Activated T-helper 1 cell treated with anti-CD3 and anti-CD28 coated beads, Interleukin-2, amount 50 U/mL, for 16 hours (primary cell): ENCODE measurements at regions not wholly inside any gene's neighbourhood (a gene's known extent, or its start where the extent isn't known, plus 50 kb on each side); places are given as distances from the start of the nearest gene placed in this dataset.
"Not testable (repeated sequence)": the region's sequence is repeated elsewhere in the genome, so short reads cannot be mapped to it uniquely, and the experiment has no call there.

Experiments used
- DNase-seq, 2 donors: peaks; one replicate each; pipeline ENCODE4 v3.0.0-alpha.2; 2020; ENCODE audit warnings: low read depth in 1 of 2, low spot score in 1 of 2

DNA sequence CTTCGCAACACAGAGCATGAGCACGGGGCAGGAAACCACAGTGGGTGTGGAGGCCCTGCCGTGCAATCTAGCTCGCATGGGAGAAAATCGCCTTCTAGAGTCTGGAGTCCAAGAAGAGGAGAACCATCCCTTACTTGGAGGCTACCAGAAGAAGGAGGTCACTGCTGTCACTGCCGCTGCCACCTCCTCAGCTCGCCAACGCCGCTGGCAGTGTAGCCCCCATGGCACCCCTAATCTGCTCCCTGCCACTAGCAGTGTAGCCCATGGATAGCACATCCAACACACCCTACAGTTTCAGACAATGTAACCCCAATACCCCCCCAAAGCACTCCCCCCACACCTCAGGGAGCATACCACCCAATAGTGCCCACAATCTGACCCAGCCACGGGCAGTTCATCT is 438.0 kb upstream of the ZNF337 start:
- DNase-seq, result no peak

DNA sequence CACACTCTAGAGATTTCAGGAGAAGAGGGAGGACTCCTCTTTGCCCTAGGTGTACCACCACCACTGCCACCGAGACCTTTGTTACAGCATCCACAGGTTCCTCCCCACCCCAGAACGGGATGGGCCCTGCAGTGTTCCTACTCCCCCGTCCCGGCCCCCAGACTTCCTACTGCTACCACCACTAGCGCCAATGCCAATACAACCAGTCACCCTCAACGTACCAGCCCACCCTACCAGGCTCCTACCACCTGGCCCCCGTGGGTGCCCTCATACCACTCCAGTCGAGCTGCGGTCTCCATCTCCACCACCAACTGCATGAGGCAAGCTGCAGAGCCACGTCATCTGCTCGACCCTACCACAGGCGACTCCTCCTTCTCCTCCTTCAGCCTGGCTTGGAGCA is 437.1 kb upstream of the ZNF337 start:
- not testable (repeated sequence) for DNase-seq

DNA sequence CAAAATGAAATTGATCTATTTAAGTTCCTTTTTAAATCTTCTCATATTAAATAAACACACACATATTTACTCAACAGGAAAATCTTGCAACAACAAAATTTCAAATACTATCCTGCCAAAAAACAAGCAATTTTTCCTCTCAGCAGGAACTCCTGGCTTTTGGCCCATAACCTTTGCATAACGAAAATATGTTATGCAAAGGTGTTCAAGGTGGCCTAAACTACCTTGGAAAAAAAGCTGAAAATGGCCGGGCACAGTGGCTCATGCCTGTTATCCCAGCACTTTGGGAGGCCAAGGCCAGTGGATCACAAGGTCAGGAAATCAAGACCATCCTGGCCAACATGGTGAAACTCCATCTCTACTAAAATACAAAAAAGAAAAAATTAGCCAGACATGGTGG is 424.3 kb upstream of the ZNF337 start:
- DNase-seq, result not testable (repeated sequence)

DNA sequence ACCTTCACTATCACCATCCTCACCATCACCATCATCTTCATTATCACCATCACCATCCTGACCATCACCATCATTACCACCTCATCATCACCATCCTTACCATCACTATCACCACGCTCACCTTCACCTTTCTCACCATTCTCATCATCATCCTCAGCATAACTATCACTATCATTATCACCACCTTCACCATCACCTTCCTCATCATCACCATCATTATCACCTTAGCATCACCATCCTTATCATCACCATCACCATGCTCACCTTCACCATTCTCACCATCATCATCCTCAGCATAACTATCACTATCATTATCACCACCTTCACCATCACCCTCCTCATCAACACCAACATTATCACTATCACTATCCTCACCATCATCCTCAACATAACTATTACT is 397.8 kb upstream of the ZNF337 start:
- not testable (repeated sequence) for DNase-seq

DNA sequence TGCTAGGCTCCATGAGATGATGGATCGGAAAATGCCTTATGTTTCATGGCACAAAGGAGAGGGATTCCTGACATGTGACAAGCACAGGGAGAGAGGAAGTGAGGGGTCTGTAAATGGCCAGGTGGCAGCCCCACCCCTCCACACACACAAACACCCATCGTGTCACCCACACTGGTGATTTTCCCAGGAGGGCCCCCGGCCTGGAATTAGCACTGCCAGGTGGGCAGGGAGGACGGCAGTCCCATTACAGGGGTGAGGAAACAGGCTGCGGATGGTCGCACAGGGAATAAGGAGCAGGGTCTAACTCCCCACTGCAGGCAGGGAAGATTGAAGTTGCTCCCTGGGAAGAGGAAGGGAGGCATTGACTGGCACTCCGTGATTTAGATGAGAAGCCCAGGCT is 395.3 kb upstream of the ZNF337 start:
- not testable (repeated sequence) for DNase-seq

DNA sequence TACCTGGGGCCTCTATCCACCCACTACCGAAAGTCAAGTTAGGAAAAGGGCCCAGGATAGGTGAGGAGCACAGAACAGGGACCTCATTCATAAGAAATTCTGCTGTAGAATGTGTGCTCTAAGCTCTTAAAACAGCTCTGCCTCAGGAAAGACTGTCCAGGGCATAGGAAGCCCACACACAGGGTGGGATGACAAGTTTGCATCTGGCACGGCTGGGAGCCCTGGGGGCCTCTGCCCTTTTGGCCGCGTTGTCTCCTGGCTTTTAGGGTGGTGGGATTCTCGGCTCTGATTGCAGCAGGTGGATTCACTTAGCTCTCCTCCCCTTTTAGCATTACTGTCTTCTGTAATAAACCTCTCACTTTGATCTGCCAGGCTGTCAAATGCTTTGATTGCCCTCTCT is 389.5 kb upstream of the ZNF337 start:
- not testable (repeated sequence) for DNase-seq

DNA sequence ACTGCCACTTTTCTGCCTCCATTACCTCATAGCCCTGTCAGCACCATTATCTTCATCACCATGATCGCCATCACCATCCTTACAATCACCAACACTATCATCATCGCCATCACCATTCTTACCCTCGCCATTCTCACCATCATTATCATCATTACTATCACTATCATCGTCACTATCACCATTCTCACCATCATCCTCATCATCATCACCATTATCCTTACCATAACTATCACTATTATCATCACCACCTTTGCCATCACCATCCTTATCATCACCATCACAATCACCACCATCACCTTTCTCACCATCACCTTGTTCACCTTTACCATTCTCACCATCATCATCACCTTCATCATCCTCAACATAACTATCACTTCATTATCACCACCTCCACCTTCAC is 377.3 kb upstream of the ZNF337 start:
- DNase-seq, result not testable (repeated sequence)

DNA sequence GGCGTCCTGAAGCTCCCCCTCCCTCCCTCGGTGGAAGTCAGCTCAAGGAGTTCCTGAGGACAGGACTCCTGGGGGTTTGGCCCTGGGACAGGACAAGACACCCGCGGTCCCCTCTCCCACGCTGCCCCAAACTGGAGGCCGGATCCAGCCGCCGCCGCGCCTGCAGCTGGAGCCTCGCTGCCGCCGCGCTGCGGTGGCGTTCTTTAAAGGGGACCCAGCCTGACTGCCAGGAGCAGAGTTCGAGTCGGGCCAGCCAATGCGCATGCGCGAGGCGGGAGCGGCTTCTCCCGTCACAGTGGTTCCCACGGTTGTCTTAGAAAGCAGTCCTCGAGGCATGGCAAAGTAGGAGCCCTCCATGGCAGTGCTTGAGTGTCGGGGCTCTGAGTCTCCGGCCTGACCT is 362.7 kb upstream of the ZNF337 start:
- not testable (repeated sequence) for DNase-seq

DNA sequence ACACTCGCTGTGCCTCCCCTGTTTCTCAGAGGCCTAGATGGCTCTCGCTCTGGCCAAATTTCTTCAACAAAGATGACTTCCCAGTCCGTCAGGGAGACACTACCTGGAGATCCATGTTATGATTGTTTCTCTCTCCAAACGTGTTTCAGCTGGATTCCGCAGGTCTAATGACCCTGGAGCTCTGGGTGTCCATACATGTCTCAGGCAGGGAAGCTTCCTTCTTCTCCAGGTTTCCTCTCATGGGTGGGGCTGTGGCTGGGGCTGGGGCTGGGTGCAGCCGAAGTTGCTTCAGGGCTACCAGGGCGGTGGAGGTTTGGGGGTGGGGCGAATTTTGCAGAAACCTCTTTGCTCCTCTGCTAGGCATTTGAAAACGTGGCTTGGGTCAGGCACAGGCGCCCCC is 361.8 kb upstream of the ZNF337 start:
- DNase-seq, result not testable (repeated sequence)

DNA sequence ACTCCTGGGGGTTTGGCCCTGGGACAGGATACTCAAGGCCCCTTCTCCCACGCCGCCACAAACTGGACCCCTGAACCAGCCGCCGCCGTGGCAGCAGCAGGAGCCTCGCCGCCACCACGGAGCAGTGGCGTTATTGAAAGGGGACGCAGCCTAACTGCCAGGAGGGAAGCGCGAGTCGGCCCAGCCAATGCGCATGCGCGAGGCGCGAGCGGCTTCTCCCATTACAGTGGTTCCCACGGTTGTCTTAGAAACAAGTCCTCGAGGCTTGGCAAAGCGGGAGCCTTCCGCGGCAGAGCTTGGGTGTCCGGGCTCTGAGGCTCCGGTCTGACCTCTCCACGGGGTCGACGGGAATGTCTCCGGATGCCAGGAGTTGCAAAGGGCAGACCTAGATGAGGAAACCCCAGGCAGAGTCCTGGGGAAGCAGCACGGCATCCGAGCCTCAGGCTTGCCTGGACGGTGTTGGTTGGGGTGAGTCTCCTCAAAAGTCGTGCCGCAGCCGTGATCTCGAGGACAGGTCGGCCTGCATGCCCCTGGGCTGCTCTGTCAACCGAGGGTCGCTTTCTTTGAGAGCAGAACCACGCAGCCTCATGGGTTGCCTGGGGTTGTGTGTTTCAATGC is 360.6 kb upstream of the ZNF337 start:
- not testable (repeated sequence) for DNase-seq

DNA sequence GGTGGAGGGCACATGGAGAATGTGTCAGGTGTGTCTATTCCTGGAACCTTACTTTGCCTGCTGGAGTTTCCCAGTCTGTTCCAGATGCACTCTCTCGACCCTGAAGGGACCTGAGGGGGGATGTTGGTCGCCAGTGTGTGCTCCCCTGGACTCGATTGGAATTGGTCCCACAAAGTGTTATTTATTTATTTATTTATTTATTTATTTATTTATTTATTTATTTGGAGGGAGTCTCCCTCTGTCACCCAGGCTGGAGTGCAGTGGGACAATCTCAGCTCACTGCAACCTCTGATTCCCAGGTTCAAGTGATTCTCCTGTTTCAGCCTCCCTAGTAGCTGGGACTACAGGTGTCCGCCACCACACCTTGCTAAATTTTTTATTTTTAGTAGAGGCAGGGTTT is 329.1 kb upstream of the ZNF337 start:
- DNase-seq, result not testable (repeated sequence)

DNA sequence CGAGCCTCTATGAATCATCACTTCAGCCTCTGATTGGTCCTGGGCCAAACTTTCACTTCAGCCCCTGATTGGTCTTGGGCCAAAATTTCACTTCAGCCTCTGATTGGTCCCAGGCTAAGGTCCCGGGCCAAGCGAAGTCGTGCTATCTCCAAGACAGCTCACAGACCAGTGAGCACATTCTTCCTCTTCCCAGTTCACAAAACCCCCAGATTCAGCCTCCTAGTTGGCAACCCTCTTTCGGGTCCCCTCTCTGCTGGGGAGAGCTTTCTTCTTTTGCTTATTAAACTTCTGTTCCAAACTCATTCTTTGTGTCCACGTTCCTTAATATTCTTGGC is 314.3 kb upstream of the ZNF337 start:
- DNase-seq, result not testable (repeated sequence)

DNA sequence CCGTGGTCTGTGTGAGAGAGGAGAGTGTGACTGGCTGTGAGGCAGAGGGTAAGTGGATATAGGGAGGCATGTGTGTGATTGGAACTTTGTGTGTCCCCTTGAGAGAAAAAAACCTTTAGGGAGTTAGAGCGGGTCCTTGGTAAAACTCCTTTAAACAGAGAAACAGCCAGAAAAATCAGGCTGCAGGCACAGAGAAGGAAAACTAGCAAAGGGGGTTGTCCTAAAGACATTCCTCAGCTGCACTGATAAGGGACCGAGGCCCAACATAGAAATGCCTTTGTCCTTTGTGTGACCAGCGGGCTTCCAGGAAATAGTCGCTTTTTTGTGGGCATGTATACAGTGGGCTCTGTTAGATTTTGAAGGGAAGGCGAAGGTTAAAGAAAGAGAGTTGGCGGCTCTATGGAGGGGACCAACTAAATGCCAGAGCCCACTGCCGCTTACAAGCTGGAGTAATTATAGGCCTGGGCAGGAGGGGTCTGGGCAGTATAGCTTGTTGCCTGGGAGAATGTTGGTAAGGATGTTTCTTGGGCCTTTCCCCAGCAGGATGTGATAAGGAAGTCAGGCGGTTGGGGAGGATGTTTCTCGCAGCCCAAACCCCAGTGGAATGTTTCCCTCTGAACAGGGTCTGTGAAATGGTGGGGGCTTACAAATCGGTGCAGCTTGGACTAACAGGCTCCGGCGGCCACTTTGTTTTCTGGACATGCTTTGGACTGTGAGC is 313.7 kb upstream of the ZNF337 start:
- DNase-seq, result not testable (repeated sequence)

DNA sequence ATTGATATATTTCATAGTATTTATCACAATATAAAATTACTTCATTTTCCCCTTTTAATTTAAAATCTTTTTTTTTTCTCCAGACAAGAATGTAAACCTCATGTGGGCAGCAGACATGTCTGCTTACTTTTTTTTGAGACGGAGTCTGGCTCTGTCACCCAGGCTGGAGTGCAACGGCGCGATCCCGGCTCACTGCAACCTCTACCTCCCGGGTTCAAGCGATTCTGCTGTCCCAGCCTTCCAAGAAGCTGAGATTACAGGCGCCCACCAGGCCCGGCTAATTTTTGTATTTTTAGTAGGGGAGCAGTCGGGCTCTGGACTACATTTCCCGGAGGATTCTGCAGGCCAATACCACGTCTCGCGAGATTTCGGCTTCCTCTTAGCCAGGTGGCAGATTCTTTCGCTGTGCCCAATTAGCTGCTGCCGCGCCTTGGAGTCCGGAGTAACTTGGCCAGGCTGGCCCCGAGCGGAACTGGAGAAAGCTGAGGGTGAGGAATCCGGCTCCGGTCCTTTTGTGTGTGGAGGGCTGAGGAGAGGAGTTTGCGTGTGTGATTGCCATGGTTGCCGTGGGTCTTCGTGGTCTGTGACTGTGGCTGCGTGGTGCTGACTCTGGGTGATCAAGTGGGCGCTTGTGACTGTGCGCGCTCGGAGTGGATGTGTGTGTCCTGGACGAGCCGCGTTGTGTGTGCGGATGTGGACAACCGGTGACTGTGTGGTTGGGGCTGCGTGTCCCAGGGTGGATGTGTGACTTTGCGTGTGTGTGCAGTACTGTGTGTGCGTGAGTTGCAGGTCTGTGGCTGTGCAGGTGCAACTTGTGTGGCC is 313.0 kb upstream of the ZNF337 start:
- DNase-seq, result peak; percentile 11 to 15

DNA sequence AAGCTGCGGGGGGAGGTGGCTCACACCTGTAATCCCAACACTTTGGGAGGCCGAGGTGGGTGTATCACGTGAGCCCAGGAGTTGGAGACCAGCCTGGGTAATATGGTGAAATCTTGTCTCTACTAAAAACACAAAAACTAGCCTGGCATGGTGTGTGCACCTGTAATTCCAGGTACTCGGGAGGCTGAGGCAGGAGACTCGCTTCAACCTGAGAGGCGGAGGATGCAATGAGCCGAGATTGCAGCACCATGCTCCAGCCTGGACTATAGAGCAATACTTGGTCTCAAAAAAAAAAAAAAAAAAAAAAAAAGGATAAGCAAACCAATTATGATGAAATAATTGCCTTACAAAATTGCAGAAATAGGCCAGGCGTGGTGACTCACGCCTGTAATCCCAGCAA is 311.4 kb upstream of the ZNF337 start:
- DNase-seq, result not testable (repeated sequence)

DNA sequence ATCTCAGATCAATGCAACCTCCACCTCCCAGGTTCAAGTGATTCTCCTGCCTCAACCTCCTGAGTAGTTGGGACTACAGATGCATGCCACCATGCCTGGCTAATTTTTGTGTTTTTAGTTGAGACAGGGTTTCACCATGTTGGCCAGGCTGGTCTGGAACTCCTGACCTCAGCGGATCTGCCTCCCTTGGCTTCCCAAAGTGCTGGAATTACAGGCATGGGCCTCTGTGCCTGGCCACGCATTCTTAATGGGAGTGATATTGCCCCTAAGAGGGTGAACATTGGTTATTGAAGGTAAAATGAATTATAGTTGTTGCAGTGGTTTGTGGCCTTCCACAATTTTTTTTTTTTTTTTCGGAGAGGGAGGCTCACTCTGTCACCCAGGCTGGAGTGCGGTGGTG is 309.5 kb upstream of the ZNF337 start:
- not testable (repeated sequence) for DNase-seq

DNA sequence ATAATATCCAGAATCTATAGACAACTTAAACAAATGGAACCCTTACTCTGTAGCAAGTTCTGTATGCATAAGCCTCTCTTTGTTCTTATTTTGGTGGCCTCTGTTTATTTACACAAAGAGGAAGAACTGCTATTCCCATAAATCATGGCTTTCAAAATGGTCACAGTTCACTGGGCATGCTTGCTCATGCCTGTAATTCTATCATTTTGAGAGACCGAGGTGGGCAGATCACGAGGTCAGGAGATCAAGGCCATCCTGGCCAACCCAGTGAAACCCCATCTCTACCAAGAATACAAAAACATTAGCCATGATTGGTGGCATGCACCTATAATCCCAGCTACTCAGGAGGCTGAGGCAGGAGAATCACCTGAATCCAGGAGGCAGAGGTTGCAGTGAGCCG is 307.3 kb upstream of the ZNF337 start:
- DNase-seq, result not testable (repeated sequence)

DNA sequence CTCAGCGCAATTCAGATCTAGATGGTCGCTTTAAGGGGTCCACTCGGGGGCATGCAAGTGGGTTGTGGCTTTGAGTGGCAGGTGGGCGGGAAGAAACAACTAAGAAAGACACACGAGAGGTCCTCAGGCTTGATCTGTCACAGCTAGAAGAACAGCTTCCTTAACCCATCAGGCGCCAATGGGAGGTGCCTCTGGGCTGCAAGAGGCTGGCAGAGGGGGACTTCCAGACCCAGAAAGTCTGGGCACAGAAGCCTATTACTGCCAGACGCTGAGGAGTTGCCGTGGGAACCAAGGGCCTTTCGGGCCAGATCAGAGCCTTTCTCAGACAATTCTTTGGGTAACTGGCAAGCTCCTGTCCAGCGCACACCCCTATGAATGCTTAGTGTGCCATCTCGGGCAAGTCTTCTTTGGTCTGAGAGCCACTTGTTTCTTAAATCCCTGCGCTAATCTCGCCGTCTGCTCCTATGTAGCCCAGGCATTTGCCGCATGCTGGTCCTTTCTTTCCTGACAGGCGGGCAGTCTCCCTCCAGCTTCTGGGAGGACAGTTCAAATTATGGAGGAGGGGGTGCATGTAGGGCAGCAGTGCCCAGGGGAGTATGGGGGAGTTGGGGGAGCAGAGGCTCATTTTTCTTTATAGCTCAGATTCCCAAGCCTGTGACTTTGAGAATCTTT is 300.9 kb upstream of the ZNF337 start:
- not testable (repeated sequence) for DNase-seq

DNA sequence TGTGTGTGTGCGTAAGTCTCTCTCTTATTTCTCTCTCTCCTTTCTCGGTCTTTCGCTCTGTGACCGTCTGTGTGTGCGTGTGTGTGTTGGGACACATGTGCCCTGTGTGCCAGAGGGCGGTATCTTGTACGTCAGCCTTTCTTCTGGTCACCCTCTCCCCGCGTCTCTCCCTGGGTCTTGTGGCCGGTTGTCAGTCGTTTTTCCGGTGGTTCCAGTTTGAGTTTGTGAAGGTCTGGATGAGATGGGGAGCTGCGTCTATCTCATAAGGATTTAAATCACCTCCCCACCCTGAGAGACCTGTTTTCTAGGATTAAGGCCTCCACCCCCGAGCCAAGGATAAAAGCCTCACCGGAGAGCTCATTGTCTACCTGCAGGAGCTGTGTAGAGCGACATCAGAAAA is 295.5 kb upstream of the ZNF337 start:
- no peak for DNase-seq

DNA sequence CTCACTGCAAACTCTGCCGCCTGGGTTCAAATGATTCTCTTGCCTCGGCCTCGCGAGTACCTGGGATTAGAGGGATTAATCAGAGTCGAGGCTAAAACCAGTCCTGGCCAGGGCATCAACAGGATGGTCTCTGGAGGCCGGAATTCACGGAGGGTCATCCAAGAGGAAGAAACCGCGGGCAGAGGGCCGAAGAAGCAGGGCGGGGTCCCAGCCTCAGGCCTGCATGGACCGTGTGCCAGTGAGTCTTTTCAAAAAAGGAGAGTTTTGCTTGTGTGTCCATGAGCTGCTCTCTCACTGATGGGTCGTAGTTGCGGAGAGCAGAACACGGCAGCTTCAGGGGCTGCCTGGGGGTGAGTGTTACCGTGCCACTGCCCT is 295.1 kb upstream of the ZNF337 start:
- DNase-seq, result no peak

DNA sequence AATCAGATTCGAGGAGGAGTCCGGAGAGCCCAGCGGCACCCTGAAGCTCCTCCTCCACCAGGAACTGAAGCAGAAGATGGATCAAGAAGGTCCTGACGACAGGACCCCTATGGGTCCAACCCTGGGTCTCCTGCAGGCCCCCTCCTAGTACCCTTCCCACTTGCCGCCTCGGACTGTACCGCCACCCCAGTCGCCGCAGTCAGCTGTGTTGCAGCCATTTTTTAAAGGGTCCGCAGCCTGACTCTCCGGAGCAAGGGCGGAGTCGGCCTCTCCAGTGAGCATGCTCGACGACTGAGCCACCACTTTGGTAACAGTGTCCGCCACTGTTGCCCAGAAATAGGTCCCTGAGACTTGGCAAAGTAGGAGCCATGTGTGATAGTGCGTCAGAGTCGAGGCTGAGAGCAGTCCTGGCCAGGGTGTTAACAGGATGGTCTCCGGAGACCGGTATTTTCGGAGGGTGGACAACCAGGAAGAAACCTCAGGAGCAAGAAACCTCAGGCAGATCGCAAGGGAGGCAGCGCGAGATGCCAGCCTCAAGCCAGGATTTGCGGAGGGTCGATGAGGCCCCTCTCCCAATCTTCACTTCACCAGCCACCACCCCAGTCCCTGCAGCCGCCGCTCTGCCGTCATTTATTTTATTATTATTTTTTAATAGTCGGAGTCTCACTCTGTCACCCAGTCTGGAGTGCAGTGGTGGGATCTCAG is 294.6 kb upstream of the ZNF337 start:
- no peak for DNase-seq
